ENCODE measurements at regions not wholly inside any gene's neighbourhood (a gene's known extent, or its start where the extent isn't known, plus 50 kb on each side); places are given as distances from the start of the nearest gene placed in this dataset.

DNA sequence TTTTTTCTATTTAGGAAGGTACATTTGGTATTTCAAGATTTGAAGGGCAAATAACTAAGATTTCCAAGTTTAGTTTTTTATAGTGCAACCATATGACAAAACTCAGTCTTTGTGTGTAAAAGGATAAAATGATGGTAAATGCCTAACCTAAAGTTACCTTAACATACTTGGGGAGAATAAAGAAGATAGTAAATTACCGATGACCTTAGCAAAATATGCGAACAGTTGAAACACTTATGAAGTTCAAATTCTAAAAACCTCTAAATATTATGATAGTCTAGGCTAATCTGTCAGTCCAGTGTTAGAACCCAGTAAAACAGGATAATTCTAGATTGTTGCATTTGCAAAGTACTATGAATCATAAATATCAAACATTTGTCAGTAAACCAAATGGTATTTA lies 127.5 kb downstream of the PTCHD4 start:
- ChIA-PET POLR2A (no interaction called here), CTCF (no interaction called here)
- TF ChIP-seq, protein P1, sequence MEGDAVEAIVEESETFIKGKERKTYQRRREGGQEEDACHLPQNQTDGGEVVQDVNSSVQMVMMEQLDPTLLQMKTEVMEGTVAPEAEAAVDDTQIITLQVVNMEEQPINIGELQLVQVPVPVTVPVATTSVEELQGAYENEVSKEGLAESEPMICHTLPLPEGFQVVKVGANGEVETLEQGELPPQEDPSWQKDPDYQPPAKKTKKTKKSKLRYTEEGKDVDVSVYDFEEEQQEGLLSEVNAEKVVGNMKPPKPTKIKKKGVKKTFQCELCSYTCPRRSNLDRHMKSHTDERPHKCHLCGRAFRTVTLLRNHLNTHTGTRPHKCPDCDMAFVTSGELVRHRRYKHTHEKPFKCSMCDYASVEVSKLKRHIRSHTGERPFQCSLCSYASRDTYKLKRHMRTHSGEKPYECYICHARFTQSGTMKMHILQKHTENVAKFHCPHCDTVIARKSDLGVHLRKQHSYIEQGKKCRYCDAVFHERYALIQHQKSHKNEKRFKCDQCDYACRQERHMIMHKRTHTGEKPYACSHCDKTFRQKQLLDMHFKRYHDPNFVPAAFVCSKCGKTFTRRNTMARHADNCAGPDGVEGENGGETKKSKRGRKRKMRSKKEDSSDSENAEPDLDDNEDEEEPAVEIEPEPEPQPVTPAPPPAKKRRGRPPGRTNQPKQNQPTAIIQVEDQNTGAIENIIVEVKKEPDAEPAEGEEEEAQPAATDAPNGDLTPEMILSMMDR (IDR thresholded peaks at IDR 0.05; ENCODE audit: control extremely low read depth, extremely low read depth, low read depth, missing control alignments), result no peak
- DNase-seq (ENCODE audit: extremely low spot score), result no peak

DNA sequence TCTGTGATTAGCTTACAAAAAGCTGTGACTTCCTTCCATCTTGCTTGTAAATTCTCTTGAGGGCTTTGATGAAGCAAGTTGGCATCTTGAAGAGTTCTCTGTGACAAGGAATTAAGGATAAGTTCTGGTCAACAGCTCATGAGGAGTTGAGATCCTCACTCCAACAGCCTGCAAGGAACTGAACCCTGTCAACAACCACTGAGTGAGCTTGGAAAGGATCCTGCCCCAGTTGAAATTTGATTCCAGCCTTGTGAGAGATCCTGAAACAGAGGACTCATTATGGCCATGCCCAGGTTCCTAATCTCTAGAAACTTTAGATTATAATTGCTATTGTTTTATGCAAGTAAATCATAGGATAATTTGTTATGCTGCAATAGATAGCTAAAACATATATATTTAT lies 133.7 kb downstream of the PTCHD4 start:
- POLR2A ChIA-PET, result no interaction called here
- CTCF ChIA-PET, result no interaction called here
- TF ChIP-seq, protein P1 (IDR thresholded peaks at IDR 0.05; ENCODE audit: control extremely low read depth, extremely low read depth, low read depth, missing control alignments), result no peak
- DNase-seq (ENCODE audit: extremely low spot score), result no peak

DNA sequence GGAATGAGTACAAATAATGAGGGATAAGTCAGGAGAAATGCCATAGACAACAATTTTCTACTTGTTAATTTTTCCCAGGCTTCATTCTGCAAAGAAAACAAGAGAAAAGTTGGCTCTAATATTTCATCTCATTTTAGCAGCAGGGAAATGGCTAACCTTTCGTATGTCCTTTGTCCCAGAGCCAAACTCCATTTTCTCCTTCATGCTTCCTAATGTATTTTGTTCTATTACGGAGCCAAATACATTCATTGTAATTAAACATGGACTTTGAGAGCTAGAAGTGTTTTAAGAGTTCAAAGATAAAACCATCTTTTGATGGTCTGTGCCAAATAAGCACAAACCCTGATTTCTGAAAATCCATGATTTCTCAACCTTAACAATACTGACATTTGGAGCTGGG lies 136.9 kb downstream of the PTCHD4 start:
- CTCF ChIA-PET, result interaction anchor here (1.3 kb wide), 2 partner anchors 16 to 44 kb away, joined by 3 read pairs; no protein-coding TSS in a partner anchor
- TF ChIP-seq, protein P1 (IDR thresholded peaks at IDR 0.05; ENCODE audit: control extremely low read depth, extremely low read depth, low read depth, missing control alignments), result no peak
- POLR2A ChIA-PET, result no interaction called here
- DNase-seq (ENCODE audit: extremely low spot score), result no peak

DNA sequence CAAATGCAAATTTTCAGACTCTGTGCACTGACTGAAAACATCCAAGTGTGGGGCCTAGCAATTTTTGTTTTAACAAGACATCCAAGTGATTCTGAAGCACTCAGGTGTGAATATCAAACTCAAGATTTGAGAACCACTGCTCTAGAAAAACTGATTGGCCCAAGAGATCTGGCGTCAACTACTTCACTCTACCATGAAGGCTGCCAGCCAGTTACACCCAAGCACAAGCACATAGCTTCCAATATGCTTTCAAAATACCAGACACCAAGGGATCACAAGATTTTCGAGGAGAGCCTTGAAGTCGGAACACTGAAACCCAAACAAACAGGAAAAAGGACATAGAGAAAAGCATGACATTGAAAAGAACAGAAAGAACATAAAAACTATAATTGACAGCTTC lies 140.2 kb downstream of the PTCHD4 start:
- CTCF ChIA-PET, result no interaction called here

DNA sequence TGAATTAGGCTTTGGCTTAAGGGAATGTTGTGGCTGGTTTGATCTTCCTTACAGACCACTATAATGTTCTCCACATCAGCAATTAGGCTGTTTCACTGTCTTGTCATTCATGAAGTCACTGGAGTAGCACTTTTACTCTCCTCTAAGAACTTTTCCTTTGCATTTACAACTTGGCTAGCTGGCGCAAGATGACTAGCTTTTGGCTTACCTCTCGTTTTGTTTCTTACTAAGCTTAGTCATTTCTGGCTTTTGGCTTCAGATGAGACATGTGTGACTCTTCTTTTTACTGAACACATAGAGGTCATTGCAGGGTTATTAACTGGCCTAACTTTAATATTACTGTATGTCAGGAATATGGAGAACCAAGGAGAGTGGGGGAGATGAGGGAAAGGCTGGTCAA lies 143.2 kb downstream of the PTCHD4 start:
- no peak for DNase-seq (ENCODE audit: extremely low spot score)
- CTCF ChIA-PET, result no interaction called here

More for the DNA sequence above, 140.2 kb downstream of the PTCHD4 start:
- TF ChIP-seq, protein P1 (IDR thresholded peaks at IDR 0.05; ENCODE audit: control extremely low read depth, extremely low read depth, low read depth, missing control alignments), result no peak
- POLR2A ChIA-PET, result no interaction called here
- DNase-seq (ENCODE audit: extremely low spot score), result no peak

DNA sequence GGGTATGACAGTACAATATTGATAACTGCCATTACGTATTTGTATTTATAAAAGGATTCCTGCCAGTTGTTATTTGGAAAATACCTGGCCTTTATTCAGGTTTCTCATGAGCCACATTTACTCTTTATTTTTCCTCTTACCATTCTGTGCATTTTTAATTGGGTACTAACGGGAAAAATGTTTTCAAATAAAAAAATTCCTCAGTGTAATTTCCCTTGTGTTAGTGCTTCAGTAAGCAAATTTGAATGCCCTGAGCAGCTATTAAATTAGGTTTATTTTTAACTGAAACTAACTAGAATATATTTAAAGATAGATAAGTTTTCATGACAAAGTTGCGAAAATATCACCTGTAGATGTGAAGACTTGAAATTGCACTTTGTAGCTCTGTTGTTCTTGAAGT lies 146.0 kb downstream of the PTCHD4 start:
- ChIA-PET CTCF (no interaction called here), POLR2A (no interaction called here)
- TF ChIP-seq, protein P1 (IDR thresholded peaks at IDR 0.05; ENCODE audit: control extremely low read depth, extremely low read depth, low read depth, missing control alignments), result no peak
- DNase-seq (ENCODE audit: extremely low spot score), result no peak

More for the DNA sequence above, 143.2 kb downstream of the PTCHD4 start:
- TF ChIP-seq, protein P1 (IDR thresholded peaks at IDR 0.05; ENCODE audit: control extremely low read depth, extremely low read depth, low read depth, missing control alignments), result no peak
- POLR2A ChIA-PET, result no interaction called here

DNA sequence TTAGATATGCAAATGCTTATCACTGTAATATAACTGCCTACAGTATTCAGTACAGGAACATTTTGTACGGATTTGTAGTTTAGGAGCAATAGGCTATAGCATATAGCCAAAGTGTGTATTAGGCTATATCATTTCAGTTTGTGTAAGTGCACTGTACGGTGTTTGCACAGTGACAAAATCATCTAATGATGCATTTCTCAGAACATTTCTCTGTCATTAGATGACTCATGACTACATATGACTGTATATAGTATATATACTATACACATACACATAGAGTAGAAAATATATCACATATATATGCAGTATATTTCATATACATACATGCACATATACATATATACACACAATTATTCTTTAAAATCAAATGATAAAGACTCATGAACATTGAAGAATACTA lies 158.4 kb downstream of the PTCHD4 start:
- POLR2A ChIA-PET, result no interaction called here
- CTCF ChIA-PET, result no interaction called here
- no peak for DNase-seq (ENCODE audit: extremely low spot score)
- TF ChIP-seq, protein P1 (IDR thresholded peaks at IDR 0.05; ENCODE audit: control extremely low read depth, extremely low read depth, low read depth, missing control alignments), result no peak
